ENCODE measurements at regions not wholly inside any gene's neighbourhood (a gene's known extent, or its start where the extent isn't known, plus 50 kb on each side); places are given as distances from the start of the nearest gene placed in this dataset.
A peak's percentile ranks its signal among the peaks of the same experiment; 100 is the strongest.

GRCh38 chr2:16559278-16560067, 106.2 kb downstream of the CYRIA start:
- Histone ChIP-seq H2AFZ (ENCODE audit: low read depth, low read length, severe bottlenecking) (no peak overlapping the region), H3K9me3 (ENCODE audit: insufficient read depth, low read length) (no peaks in the 10 kb centered on the region), H3K4me2 (ENCODE audit: low read depth, low read length, poor library complexity, severe bottlenecking) (no peak overlapping the region), H3K79me2 (ENCODE audit: insufficient read depth, low read length) (no peaks in the 10 kb centered on the region), H3K36me3 (ENCODE audit: low read length) (no peaks in the 10 kb centered on the region), H3K27ac (ENCODE audit: low read depth, low read length) (no peak overlapping the region), H3F3A (ENCODE audit: insufficient read depth) (no peaks in the 10 kb centered on the region), H3K4me3 (ENCODE audit: insufficient read depth, low read length, poor library complexity, severe bottlenecking) (no peak overlapping the region), H4K20me1 (ENCODE audit: low read depth, low read length) (no peaks in the 10 kb centered on the region), H3K9ac (ENCODE audit: low read length) (no peak overlapping the region), H3K9me2 (replicated peaks; ENCODE audit: insufficient read depth, low read length) (no peaks in the 10 kb centered on the region), H3K27me3 (ENCODE audit: low read length) (no peaks in the 10 kb centered on the region)
- TF ChIP-seq, protein P1, sequence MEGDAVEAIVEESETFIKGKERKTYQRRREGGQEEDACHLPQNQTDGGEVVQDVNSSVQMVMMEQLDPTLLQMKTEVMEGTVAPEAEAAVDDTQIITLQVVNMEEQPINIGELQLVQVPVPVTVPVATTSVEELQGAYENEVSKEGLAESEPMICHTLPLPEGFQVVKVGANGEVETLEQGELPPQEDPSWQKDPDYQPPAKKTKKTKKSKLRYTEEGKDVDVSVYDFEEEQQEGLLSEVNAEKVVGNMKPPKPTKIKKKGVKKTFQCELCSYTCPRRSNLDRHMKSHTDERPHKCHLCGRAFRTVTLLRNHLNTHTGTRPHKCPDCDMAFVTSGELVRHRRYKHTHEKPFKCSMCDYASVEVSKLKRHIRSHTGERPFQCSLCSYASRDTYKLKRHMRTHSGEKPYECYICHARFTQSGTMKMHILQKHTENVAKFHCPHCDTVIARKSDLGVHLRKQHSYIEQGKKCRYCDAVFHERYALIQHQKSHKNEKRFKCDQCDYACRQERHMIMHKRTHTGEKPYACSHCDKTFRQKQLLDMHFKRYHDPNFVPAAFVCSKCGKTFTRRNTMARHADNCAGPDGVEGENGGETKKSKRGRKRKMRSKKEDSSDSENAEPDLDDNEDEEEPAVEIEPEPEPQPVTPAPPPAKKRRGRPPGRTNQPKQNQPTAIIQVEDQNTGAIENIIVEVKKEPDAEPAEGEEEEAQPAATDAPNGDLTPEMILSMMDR (IDR thresholded peaks at IDR 0.05; ENCODE audit: insufficient read depth, low read length, poor library complexity, severe bottlenecking), result no peak
- no peak for TF ChIP-seq EZH2phosphoT487 (conservative IDR thresholded peaks at IDR 0.05; ENCODE audit: low read length)

DNA sequence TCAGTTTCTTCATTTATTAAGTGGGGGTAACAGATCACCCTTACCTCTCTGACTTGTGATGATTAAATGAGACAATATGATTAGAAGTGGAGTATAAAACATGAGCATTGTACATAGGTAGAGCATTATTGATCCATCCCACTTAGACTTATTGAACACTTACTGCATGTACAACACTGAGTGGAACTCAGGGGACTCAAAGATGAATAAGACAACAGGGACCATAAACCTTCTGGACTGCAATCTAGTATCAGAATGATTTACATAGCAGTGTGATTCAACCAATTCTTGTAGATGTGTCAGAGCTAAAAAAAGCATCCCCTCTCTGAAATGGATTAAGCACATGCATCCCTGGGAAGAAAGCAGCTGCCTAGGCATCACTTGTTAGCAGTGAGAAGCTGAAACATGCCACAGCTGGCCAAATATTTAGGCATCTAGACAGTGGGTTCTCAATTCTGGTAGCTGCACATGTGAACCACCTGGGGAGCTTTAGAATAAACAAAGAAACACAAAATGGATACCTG, 111.5 kb downstream of the CYRIA start:
- no peak overlapping the region for H3K27ac ChIP-seq (ENCODE audit: low read depth, low read length)
- no peaks in the 10 kb centered on the region for H3K79me2 ChIP-seq (ENCODE audit: insufficient read depth, low read length)
- no peak for TF ChIP-seq EZH2phosphoT487 (conservative IDR thresholded peaks at IDR 0.05; ENCODE audit: low read length)
- TF ChIP-seq, protein P1 (IDR thresholded peaks at IDR 0.05; ENCODE audit: insufficient read depth, low read length, poor library complexity, severe bottlenecking), result no peak

DNA sequence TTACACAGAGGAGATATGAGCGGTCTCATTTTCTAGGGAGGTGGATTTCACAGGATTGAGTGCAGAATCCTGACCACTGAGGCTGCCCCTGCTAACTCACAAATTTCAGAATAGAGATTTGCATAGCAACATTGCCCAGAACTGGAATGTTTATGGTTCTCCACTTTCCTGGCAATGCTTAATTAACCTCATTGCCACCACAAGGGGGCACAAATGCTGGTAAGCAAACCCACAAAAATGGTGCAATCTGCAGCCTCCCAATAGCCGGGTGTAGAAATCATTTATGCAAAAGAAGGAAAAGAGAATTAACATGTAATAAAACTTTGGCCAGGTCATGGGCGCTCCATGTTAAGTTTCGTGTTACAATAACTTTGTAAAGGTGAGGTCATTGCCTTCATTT, 112.4 kb downstream of the CYRIA start:
- Histone ChIP-seq H3K4me3 (ENCODE audit: insufficient read depth, low read length, poor library complexity, severe bottlenecking) (no peak overlapping the region), H3K27me3 (ENCODE audit: low read length) (no peaks in the 10 kb centered on the region), H2AFZ (ENCODE audit: low read depth, low read length, severe bottlenecking) (no peak overlapping the region), H3F3A (ENCODE audit: insufficient read depth) (no peaks in the 10 kb centered on the region), H3K9me2 (replicated peaks; ENCODE audit: insufficient read depth, low read length) (no peaks in the 10 kb centered on the region), H4K20me1 (ENCODE audit: low read depth, low read length) (no peaks in the 10 kb centered on the region), H3K36me3 (ENCODE audit: low read length) (no peaks in the 10 kb centered on the region), H3K79me2 (ENCODE audit: insufficient read depth, low read length) (no peaks in the 10 kb centered on the region), H3K9ac (ENCODE audit: low read length) (no peak overlapping the region), H3K27ac (ENCODE audit: low read depth, low read length) (no peak overlapping the region), H3K4me2 (ENCODE audit: low read depth, low read length, poor library complexity, severe bottlenecking) (no peak overlapping the region), H3K9me3 (ENCODE audit: insufficient read depth, low read length) (no peaks in the 10 kb centered on the region)
- TF ChIP-seq, protein P1 (IDR thresholded peaks at IDR 0.05; ENCODE audit: insufficient read depth, low read length, poor library complexity, severe bottlenecking), result peak; percentile 59
- TF ChIP-seq EZH2phosphoT487 (conservative IDR thresholded peaks at IDR 0.05; ENCODE audit: low read length), result no peak

More for the DNA sequence above, 111.5 kb downstream of the CYRIA start:
- H3K9ac ChIP-seq (ENCODE audit: low read length), result no peak overlapping the region
- H3F3A ChIP-seq (ENCODE audit: insufficient read depth), result no peaks in the 10 kb centered on the region
- H3K36me3 ChIP-seq (ENCODE audit: low read length), result no peaks in the 10 kb centered on the region
- no peak overlapping the region for H3K4me3 ChIP-seq (ENCODE audit: insufficient read depth, low read length, poor library complexity, severe bottlenecking)
- no peaks in the 10 kb centered on the region for H3K9me2 ChIP-seq (replicated peaks; ENCODE audit: insufficient read depth, low read length)
- no peak overlapping the region for H3K4me2 ChIP-seq (ENCODE audit: low read depth, low read length, poor library complexity, severe bottlenecking)
- no peaks in the 10 kb centered on the region for H4K20me1 ChIP-seq (ENCODE audit: low read depth, low read length)
- no peaks in the 10 kb centered on the region for H3K9me3 ChIP-seq (ENCODE audit: insufficient read depth, low read length)
- H2AFZ ChIP-seq (ENCODE audit: low read depth, low read length, severe bottlenecking), result no peak overlapping the region
- H3K27me3 ChIP-seq (ENCODE audit: low read length), result no peaks in the 10 kb centered on the region
